Pulmonary artery endothelial cell (primary cell): ENCODE measurements at regions not wholly inside any gene's neighbourhood (a gene's known extent, or its start where the extent isn't known, plus 50 kb on each side); places are given as distances from the start of the nearest gene placed in this dataset.
"Not testable (repeated sequence)": the region's sequence is repeated elsewhere in the genome, so short reads cannot be mapped to it uniquely, and the experiment has no call there.

Source experiments
- DNase-seq: peaks from one replicate; pipeline ENCODE4 v3.0.0-alpha.2; 2011; ENCODE audit warnings: low read depth, low spot score

DNA sequence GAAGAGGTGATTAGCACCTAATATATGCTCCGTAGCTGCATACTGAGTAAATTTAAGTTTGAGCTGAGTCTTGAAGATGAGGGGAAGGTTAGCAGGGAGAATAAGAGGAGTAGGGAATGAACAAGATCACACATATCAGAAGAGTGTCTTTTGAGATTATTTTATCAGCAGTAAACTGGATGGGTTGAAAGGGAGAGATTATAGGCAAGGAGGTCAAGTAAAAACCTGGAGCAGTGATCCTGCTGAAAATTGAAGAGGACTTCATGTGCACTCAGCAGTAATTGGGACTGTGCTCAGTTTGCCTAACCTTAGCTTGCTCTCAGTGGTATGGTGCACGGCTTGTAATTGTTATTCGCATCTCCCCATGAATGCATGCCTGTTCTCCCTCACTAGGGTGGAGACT, 79.5 kb upstream of the PICALM start:
- DNase-seq, result no peak

DNA sequence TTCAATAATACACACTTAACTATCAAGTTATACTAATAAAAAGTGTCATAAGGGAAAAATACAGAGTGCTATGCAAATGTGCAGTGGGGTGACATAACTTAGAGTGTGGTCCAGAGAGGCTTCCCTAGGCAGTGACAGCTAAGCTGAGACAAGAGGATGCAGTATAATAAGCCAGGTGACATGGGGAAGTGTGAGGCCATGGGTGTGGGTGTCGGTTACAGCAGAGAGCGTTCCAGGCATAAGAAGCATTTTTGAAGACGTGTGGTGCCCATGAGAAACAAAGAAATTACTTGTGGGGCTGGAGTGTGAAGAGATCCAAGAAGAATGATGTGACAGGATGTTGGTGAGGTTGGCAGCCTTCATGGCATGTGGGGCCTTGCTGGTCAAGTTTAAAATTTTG, 78.1 kb upstream of the PICALM start:
- no peak for DNase-seq

DNA sequence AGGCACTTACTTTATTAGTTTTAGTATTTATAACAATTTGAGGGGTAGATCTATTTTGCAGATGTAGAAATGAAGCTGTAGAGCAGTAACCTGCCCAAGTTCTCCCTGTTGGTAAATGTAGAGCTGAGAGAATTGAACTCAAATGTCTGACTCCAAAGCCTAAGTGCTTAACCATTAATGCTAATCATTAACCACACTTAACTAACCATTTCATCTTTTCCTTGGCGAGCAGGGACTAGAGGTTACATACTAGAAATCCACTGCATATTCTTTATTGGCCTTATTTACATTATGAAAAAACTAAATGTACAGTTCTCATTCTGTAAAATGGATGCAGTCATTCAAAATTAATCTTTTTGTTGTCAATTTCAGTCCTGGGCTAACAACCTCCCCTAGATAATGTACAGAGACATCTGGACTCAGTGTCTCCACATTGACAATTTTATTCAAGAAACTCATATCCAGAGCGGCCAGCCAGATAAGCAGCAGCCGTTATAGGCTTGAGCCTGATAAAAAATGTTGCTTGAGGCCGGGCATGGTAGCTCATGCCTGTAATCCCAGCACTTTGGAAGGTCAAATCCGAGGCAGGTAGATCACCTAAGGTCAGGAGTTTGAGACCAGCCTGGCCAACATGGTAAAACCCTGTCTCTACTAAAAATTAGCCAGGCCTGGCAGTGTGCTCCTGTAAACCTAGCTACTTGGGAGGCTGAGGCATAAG, 76.7 kb upstream of the PICALM start:
- no peak for DNase-seq

DNA sequence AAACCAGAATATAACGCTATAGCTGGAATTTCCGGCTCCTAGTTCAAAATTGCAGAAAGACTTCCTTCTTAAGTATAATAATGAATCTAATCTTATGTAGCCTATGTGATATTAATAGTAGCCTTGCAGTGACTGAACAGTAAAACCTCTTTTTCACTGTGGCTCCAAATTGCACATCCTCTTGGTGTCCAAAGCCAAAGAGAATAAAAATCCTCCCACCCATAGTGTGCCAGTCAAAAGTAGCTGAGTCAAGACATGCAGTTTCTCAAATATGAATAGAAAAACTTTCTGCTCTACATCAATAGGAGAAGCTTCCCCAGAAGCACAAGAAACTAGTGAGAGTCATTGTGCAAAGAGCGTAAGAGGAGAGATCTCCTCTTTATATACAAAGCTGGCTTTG, 76.0 kb upstream of the PICALM start:
- DNase-seq, result no peak

DNA sequence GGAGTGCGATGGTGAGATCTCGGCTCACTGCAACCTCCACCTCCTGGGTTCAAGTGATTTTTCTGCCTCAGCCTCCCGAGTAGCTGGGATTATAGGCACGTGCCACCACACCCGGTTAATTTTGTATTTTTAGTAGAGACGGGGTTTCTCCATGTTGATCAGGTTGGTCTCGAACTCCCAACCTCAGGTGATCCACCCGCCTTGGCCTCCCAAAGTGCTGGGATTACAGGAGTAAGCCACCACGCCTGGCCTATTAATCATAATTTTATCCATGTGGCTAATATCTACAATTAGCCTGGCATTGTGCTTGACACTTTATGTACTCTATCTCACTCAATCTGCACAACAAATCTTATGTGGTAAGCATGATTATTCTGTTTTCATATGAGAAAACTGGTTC, 75.2 kb upstream of the PICALM start:
- not testable (repeated sequence) for DNase-seq

DNA sequence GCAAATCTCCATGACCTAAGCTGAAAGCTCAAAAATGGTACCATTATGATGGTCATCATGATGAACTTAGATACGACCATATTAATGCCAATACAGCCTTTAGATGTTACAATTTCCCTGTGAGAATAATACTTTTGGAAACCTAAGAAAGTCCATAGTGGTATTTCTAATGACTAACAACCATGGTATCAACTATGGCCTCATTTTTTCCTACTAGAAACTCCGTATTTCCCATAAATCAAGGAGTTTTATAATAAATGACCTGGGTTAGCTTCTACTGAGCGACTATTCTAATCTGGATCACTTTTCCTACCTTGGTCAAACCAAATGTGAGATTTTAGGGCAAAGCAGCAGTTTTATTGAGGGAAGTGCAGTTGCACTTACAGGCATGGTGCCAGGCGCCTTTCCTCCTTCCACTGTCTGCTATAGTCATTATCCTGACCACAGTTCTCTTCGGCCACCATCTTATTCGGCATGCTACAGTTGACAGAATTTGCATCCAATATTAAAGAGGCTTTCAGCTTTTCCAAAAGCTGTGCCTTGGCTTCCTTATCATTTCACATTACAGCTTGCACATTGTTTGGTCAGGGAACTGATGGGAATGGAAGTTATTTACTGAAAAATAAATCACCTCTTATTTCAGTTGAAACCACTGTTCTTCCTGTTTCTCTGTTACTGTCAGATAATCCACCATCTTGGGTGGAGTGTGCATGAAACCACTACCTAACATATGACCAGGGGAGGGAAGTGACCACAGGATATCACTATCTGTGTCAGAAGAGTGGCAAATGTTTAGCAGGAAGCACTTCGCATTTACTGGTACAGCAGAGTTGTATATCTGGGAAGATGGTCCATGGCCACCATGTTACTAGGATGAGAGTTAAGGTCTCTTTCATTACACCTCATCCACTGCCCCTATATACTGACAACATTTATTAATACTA, 74.5 kb upstream of the PICALM start:
- no peak for DNase-seq

DNA sequence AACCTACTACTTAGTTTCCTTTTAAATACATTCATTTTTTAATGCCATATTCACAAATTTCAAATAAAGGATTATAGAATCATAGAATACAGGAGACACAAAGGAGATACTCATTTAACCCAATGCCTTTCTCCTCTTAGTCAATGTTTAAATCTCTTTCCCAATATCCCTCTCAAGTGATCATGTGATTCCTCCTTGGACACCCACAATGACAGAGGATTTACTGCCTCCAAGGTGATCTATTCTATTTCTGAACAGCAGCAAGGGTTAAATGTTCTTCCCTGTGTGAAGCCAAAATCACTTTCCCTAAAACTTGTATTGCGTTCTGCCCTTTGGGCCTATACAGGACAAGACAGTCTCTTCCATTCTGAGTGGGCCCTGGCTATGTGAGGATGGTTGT, 73.3 kb upstream of the PICALM start:
- DNase-seq, result no peak

DNA sequence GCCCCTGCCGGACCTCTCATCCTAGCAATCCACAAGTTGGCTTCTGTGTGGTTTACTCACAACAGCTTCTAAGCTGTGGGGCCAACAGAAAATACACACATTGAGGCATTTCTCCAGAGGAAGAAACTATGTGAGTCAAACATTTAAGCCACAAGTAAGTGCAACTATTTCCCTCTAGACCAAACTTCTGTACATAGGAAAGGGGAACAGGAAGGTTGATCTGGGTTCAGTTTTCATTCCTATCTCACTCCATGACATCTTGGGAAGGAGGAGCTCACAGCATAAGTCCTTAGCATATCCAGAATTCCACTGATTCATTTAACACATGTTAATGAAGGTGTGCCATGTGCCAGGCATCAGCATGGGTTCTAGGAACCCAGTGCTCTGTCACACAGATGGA, 72.8 kb upstream of the PICALM start:
- no peak for DNase-seq

DNA sequence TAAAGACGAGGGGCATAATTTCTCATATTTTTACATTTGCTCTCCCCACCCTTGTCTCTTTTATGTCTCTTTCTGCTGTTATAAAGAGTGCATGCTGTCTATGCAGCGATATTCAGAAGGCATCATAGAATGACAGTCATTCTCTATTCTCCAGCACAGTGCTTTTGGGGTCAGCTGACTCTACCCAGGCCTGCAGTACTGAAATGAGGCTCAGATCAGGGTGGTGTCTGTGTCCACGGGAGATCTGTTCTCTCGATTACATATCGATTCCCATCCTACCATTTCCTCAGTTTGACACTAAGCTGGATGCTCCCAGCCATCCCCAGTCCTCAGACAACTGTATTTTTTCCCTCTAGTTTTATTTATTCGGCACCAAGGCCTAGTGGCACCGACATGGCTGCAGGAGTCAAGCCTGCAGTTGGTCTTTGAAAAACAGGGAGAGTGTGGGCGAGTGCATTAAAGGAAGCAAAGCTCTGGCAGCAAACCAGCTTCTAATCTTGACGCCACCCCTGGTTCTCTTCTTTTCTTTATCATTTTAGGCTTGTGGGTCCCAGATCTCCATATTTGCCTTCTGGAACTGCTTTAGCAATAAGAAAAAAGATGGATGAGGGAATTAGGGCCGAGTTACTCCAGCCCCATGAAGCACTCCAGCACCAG, 71.6 kb upstream of the PICALM start:
- no peak for DNase-seq

DNA sequence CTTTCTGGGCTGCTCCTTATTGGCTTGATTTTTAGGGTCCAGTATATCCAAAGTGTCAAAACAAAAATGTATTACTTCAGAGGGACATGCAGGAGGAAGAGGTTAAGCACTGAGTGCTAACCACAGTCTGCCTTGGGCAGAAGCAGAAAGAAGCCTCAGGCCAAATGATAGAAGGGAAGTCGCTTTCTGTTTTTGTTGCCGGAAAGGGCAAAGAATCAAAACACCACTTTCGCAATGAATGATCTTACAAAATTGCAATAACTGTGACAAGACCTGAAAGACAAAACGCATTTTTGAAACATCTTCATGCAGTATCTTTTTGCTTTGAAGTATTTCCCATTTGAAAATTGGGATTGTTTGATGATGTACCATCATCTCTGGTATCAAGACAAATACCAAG, 70.1 kb upstream of the PICALM start:
- no peak for DNase-seq

DNA sequence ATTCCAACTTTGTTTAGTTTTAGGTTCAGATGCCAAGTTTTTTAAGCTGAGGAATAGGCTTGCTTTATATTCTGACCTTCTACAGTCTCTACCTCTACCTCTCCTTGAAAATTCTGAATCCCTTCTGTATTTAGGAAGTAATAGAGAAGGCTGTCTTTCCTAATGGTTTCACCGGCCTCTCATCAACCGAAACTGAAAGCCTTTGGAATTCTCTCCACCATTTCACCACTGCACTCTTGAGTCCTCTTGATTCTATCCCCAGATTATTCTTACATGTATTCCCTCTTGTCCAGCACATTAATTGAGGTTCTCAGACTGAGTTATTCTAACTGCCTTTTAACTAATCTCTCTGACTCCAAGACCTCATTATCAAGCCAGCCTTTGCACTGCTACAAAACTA, 67.7 kb upstream of the PICALM start:
- no peak for DNase-seq

DNA sequence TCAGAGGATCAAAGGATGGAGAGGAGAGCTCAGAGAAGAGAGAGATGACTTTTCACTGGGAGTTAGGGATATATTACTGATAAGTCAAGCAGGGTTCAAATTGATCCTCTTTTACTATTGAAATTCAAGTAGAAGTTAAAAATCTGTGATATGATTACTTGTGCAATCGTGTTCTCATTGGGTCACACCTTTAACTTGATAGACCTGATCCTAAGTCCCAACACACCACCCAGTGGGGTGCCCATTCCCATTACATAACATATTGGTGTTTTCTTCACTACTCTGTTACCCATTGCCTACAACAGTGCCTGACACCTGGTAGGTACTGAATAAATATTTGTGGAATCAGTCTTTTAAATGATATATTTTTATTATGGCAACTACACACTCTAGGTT, 66.4 kb upstream of the PICALM start:
- no peak for DNase-seq

DNA sequence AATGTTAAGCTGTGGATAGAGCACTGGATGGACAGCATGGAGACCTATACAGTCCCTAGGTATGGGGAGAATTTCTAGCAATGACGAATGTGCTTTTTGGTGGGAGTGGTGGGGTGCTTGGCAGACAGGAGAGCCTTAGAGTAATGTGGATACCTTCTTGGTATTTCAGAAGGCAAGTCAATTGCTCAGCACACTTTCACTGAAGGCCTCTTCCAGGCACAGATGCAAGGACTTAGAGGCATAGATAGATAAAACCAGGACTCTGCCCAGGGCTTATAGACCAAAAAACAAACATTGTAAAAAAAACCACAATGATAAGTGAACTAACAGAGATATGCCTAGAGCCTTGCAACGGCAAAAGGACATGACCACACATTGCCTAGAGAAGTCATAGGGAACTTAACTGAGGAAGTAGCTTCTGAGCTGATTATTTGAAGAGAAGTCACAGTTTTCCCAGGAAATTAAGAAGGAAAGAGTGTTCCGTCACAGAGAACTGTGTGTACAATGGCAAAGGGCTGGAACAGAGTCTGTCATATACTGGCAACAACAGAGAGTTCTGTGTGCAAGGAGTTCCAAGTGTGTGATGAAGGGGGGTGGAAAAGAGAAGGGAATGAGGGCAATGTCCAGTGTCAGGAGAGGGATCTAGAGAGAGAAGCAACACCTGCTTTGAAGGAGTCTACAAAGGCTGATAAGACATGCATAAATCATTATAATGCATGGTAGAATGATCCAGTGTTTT, 65.9 kb upstream of the PICALM start:
- DNase-seq, result no peak

DNA sequence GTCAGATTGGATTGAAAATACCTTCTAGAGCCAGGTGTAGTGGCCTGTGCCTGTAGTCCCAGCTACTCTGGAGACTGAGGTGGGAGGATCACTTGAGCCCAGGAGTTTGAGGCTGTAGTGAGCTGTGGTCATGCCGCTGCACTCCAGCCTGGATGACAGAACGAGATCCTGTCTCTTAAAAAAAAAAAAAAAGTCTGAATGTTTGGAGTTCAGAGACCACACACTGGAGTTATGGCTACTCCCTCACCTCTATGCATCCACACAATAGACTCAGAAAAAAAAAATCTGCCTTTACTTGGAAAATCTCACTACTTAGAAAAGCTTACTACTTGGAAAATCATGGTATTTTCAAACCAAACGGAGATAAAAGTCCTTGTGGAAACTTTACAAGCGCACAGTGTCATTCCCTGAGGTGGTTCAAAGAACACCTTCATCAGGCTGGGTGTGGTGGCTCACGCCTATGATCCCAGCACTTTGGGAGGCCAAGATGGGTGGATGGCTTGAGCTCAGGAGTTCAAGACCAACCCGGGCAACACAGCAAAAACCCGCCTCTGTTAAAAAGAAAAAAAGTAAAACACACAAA, 63.9 kb upstream of the PICALM start:
- DNase-seq, result no peak

DNA sequence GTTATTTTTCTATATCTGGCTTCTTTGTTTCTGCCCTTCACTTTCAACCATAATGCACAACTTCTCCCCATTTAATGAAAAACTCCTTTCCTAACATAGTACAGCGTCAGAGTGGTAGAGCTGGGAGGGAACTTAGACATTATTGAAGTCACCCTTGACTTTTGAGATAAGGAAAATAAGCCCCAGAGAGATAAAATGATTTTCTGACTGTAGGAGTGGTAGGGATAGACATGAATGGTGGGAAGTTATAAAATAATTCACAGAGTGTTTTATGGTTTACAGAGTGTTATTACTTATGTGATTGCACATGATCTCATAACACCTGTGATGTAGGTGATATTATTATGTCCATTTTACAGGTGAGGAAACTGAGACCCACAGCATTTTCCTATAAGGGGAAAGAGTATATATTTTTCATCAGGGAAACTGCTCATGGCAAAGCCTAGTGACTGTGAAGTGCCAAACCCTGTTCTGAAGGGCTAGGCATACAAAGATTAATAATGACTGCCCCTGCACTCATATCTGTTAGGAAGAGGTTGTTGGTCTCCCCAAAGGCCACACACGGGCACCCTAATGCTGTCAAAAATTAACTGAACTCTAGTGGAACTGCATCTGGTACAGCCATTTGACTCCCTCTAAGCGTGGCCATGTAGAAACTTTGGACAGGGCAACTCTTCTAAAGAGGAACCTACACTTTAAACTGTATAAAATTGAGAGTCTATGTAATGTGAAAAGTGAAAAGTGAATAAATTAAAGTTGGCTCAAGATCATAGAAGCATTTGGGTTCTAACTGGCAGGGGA, 61.1 kb upstream of the PICALM start:
- DNase-seq, result no peak

DNA sequence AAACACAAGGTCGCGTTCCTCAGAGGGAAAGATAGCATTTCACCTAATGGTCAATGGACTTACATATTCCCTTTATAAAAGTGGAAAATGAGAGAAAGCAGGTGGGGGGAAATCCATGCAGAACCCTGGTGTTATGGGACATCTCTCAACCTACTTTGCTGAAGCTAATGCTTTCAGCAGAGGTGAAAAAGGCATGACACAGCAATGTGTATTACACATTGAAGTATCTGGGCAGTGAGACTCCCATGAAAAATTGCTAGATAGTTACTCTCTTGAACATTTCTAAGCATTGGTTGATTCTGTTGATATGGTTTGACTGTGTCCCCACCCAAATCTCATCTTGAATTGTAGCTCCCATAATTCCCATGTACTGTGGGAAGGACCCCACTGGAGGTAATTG, 60.0 kb upstream of the PICALM start:
- no peak for DNase-seq

DNA sequence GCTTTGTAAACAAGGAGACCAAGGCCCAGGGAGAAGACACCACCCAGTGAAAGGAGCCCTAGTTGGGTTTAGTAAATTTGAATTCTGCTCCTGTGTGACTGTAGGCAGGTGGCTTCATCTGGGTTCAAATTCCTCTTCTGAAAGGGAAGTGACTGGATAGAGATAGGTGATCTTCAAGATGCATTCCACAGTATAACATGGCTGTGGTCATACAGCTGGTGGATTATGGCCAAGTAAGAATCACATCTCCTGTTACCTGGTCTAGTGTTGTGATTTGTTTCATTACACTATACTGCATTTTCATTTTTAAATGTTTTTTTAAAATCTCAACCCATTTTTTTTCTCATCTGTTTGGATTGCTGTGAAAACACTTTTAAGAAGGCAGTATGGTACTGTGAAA, 58.0 kb upstream of the PICALM start:
- no peak for DNase-seq

DNA sequence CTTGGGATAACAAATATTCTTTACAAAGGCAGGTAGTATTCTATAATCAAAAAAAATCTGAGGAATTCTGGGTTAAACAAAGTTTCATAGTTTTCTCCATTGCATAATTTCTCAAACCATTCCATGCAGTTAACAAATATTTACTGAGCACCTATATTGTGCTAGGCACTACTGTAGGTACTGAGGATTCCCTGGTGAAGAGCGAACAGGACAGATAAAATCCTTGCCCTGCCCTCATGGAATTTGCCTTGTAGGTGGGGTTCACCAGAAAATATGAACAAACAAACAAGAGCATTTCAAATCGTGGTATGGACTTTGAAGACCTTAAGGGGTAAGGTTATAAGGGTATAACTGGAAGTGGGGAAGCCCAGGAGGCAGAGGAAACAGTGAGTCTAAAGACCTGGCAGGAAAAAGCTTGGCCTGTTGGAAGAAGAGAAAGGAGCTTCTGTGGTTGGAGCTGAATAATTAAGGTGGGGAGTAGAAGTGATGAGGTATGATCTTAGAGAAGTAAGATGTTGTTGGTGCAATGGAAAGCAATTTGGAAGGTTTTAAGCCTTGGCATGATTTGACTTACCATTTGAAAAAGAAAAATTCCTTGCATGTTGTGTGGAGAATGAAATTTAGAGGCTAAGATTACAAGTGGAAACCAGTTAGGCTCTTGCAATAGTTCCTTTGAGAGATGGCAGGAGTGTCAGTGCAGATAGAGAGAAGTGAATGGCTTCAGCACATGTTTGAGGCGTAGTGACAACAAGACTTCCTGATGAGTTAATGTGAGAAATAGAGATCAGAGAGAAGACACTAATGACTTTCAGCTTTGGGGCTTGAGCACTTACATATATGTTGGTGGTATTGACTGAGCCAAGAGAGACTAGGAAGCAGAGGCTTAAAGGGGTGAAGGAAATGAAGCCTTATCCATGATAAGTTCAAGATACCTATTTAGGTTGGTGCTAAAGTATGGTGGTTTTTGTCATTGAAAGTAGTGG, 55.7 kb upstream of the PICALM start:
- no peak for DNase-seq

DNA sequence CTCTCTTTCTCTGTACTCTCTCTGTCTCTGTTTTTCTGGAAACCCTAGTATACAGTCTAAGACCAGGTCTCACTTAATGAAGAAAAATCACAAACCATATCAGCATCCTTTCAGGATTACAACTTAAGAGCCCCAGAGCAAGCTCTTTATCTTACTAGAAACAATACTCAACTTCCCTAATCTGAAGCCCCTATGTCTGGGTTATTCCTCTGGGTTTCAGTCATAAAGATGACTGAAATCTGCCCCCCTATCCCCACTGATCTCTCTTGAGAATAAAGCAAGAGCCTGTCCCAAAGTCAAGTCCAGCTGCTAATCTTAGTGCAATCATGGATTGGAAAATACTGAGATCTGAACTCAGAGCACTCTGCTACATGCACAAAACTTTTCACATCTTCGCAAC, 53.9 kb upstream of the PICALM start:
- no peak for DNase-seq
